ENCODE measurements at regions not wholly inside any gene's neighbourhood (a gene's known extent, or its start where the extent isn't known, plus 50 kb on each side); places are given as distances from the start of the nearest gene placed in this dataset.

DNA sequence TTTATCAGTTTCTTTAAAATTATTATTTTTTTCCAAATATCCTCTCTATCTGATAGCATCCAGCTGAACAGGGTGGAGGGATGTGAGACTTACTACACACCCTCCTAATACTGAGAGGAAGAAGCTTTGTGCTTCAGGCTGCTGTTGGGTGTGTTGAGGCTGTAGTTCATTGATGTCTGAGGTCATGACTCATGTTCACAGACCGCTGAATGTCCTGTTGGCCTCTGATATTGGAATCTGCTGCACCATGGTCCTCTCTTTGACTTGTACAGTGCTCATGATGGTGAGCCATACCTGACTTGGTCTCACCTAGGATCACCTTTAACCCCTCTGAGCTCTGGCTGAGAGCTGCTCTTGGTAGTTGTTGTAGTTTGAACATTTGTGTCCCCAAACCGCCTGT, 302.9 kb downstream of the SATB1 start:
- H3K4me3 ChIP-seq (ENCODE audit: low read depth, low read length) = no peak overlapping the region
- no peak for DNase-seq (ENCODE audit: low read depth)
- TF ChIP-seq, protein P1, sequence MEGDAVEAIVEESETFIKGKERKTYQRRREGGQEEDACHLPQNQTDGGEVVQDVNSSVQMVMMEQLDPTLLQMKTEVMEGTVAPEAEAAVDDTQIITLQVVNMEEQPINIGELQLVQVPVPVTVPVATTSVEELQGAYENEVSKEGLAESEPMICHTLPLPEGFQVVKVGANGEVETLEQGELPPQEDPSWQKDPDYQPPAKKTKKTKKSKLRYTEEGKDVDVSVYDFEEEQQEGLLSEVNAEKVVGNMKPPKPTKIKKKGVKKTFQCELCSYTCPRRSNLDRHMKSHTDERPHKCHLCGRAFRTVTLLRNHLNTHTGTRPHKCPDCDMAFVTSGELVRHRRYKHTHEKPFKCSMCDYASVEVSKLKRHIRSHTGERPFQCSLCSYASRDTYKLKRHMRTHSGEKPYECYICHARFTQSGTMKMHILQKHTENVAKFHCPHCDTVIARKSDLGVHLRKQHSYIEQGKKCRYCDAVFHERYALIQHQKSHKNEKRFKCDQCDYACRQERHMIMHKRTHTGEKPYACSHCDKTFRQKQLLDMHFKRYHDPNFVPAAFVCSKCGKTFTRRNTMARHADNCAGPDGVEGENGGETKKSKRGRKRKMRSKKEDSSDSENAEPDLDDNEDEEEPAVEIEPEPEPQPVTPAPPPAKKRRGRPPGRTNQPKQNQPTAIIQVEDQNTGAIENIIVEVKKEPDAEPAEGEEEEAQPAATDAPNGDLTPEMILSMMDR (IDR thresholded peaks at IDR 0.05; ENCODE audit: insufficient read depth, low read length) = no peak

DNA sequence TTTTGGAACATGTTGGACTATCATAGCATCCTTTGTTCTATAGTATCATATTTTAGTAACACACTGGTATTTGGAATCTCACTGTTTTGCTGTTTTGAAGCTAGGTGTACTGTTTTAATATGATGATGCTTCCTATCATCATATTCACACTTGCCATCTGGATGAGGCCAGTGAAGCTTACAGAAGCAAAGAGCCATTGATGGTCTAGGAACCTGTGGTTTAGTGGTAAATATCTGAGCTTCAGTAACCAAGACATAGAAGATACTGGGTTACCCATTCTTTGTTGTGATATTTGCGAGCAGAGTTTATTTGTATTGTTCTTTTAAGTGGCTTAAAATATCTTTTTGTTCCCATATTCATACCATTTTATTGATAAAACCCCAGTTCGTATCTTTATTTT, 304.1 kb downstream of the SATB1 start:
- TF ChIP-seq, protein P1 (IDR thresholded peaks at IDR 0.05; ENCODE audit: insufficient read depth, low read length) = no peak
- H3K4me3 ChIP-seq (ENCODE audit: low read depth, low read length) = no peak overlapping the region
- DNase-seq (ENCODE audit: low read depth) = no peak

- peak; percentile 13 for DNase-seq (ENCODE audit: low read depth)
- TF ChIP-seq, protein P1 (IDR thresholded peaks at IDR 0.05; ENCODE audit: insufficient read depth, low read length) = no peak
- H3K4me3 ChIP-seq (ENCODE audit: low read depth, low read length) = no peak overlapping the region
Measured at GRCh38 chr3:18119866-18120265, 305.3 kb downstream of the SATB1 start.

DNA sequence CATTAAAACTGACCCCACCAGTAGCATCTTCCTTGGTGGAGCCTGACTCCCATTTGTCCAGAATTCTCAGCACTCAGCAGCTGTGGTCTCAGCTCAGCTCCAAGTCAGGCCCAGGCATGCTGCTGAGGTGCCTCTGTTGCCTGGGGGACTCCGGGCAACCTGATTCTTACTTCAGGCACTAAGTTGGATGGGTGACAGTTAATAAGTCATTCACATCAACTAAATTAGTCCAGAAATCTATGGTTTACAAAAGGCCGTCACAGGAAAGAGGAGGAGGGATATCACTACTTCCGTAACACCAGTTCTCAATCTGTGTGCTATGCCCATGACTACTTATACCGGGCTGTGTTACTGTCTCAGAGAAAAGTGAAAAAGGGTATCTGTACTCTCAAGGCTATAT, 310.2 kb downstream of the SATB1 start:
- no peak for DNase-seq (ENCODE audit: low read depth)
- TF ChIP-seq, protein P1 (IDR thresholded peaks at IDR 0.05; ENCODE audit: insufficient read depth, low read length) = no peak
- H3K4me3 ChIP-seq (ENCODE audit: low read depth, low read length) = no peak overlapping the region

GRCh38 chr3:18113417-18113816, 311.7 kb downstream of the SATB1 start:
- TF ChIP-seq, protein P1 (IDR thresholded peaks at IDR 0.05; ENCODE audit: insufficient read depth, low read length) = no peak
- H3K4me3 ChIP-seq (ENCODE audit: low read depth, low read length) = no peak overlapping the region

GRCh38 chr3:18112674-18113375, 312.3 kb downstream of the SATB1 start:
- DNase-seq (ENCODE audit: low read depth) = no peak
- TF ChIP-seq, protein P1 (IDR thresholded peaks at IDR 0.05; ENCODE audit: insufficient read depth, low read length) = no peak
- no peak overlapping the region for H3K4me3 ChIP-seq (ENCODE audit: low read depth, low read length)

More at GRCh38 chr3:18113417-18113816, 311.7 kb downstream of the SATB1 start:
- DNase-seq (ENCODE audit: low read depth) = no peak

- H3K4me3 ChIP-seq (ENCODE audit: low read depth, low read length) = no peak overlapping the region
- peak; percentile 18 for DNase-seq (ENCODE audit: low read depth)
- TF ChIP-seq, protein P1 (IDR thresholded peaks at IDR 0.05; ENCODE audit: insufficient read depth, low read length) = no peak
Measured at GRCh38 chr3:18111796-18112232, 313.3 kb downstream of the SATB1 start.
